Ureter (tissue), 1 donor: ENCODE measurements at regions not wholly inside any gene's neighbourhood (a gene's known extent, or its start where the extent isn't known, plus 50 kb on each side); places are given as distances from the start of the nearest gene placed in this dataset.
"Not testable (repeated sequence)": the region's sequence is repeated elsewhere in the genome, so short reads cannot be mapped to it uniquely, and the experiment has no call there.

Source experiments
- DNase-seq: peaks from one replicate; pipeline ENCODE4 v3.0.0-alpha.2; 2020; ENCODE audit warnings: low spot score
- donor health status: DM: yes; HTN: yes; CAD: no.

GRCh38 chr2:193480187-193480586, 1285.5 kb upstream of the TMEFF2 start:
- DNase-seq = no peak

GRCh38 chr2:193476171-193476800, 1281.6 kb upstream of the TMEFF2 start:
- no peak for DNase-seq

- no peak for DNase-seq
These were observed 1280.3 kb upstream of the TMEFF2 start for GRCh38 chr2:193475038-193475437.

- DNase-seq = no peak
These were observed 1274.5 kb upstream of the TMEFF2 start for GRCh38 chr2:193469251-193469650.

GRCh38 chr2:193467276-193467987, 1272.7 kb upstream of the TMEFF2 start:
- no peak for DNase-seq

GRCh38 chr2:193463011-193463410, 1268.3 kb upstream of the TMEFF2 start:
- DNase-seq = no peak

- no peak for DNase-seq
These were observed 1267.7 kb upstream of the TMEFF2 start for GRCh38 chr2:193462411-193462810.

GRCh38 chr2:193461431-193461934, 1266.8 kb upstream of the TMEFF2 start:
- no peak for DNase-seq

- no peak for DNase-seq
These were observed 1252.2 kb upstream of the TMEFF2 start for GRCh38 chr2:193446967-193447366.

GRCh38 chr2:193442293-193442692, 1247.6 kb upstream of the TMEFF2 start:
- no peak for DNase-seq

- DNase-seq = no peak
These were observed 1233.6 kb upstream of the TMEFF2 start for GRCh38 chr2:193428336-193428818.

- DNase-seq = not testable (repeated sequence)
These were observed 1217.6 kb upstream of the TMEFF2 start for GRCh38 chr2:193412368-193412767.

- no peak for DNase-seq
These were observed 1215.2 kb upstream of the TMEFF2 start for GRCh38 chr2:193409951-193410350.

GRCh38 chr2:193382583-193382982, 1187.8 kb upstream of the TMEFF2 start:
- no peak for DNase-seq

- no peak for DNase-seq
These were observed 1183.1 kb upstream of the TMEFF2 start for GRCh38 chr2:193377789-193378188.

GRCh38 chr2:193373120-193373519, 1178.4 kb upstream of the TMEFF2 start:
- no peak for DNase-seq

- DNase-seq = no peak
These were observed 1176.5 kb upstream of the TMEFF2 start for GRCh38 chr2:193371200-193371599.

- no peak for DNase-seq
These were observed 1173.9 kb upstream of the TMEFF2 start for GRCh38 chr2:193368615-193369014.

- DNase-seq = no peak
These were observed 1162.8 kb upstream of the TMEFF2 start for GRCh38 chr2:193357508-193357907.

GRCh38 chr2:193352665-193353242, 1158.0 kb upstream of the TMEFF2 start:
- not testable (repeated sequence) for DNase-seq

GRCh38 chr2:193350509-193350908, 1155.8 kb upstream of the TMEFF2 start:
- no peak for DNase-seq

GRCh38 chr2:193349642-193350041, 1154.9 kb upstream of the TMEFF2 start:
- no peak for DNase-seq

- DNase-seq = no peak
These were observed 1153.3 kb upstream of the TMEFF2 start for GRCh38 chr2:193348055-193348454.
